ENCODE measurements at regions not wholly inside any gene's neighbourhood (a gene's known extent, or its start where the extent isn't known, plus 50 kb on each side); places are given as distances from the start of the nearest gene placed in this dataset.
"Not testable (repeated sequence)": the region's sequence is repeated elsewhere in the genome, so short reads cannot be mapped to it uniquely, and the experiment has no call there.

GRCh38 chr11:95653099-95653498 lies 136.5 kb downstream of the FAM76B start:
- in situ Hi-C loops (cut with MboI; ENCODE audit: low sequenced_read_pairs) = no loop called here

DNA sequence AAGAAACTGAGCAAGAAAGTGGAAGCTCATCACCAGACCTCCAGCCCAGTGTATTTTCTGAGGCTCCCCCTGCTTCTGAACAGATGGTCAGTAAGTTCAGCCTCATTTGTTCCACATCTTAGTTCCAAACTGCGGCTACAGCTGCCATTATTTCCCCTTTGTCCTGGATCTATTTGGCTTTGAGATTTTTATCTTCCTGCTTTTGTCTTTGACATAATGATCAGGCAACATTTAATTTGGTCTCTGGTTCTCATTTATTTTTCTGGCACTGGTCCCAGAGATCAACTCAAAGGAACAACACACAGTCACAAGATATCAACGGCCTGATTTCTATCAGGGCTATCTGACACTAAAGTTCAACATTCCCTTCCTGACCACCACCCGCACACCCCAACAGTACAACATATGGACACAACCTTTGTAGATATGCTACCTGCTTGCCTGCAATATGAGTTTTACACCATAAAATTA lies 137.5 kb downstream of the FAM76B start:
- in situ Hi-C loops (cut with MboI; ENCODE audit: low sequenced_read_pairs) = no loop called here

GRCh38 chr11:95650276-95650675 lies 139.3 kb downstream of the FAM76B start:
- in situ Hi-C loops (cut with MboI; ENCODE audit: low sequenced_read_pairs) = no loop called here

GRCh38 chr11:95647871-95648270 lies 141.7 kb downstream of the FAM76B start:
- in situ Hi-C loops (cut with MboI; ENCODE audit: low sequenced_read_pairs) = no loop called here

- in situ Hi-C loops (cut with MboI; ENCODE audit: low sequenced_read_pairs) = no loop called here
Observed at GRCh38 chr11:95647355-95647754, 142.2 kb downstream of the FAM76B start.

DNA sequence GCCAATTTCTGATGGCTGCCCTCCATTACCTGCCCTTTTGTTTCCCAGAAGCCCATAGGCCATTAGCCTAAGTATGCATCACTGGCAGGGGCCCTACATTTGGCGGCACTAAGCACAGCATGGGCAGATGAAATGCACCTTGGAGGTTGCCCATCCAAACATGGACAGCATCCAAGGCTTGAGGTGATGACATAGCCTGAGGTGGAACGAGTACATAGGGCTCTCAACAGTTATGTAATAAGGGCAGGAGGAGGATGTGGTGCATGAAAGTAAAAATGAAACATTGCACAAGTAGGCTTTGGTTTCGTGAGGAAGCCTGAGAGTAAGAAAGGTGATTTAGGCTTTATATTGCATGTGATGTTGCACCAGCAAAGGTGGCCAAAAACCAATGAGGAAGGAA lies 148.1 kb downstream of the FAM76B start:
- in situ Hi-C loops (cut with MboI; ENCODE audit: low sequenced_read_pairs) = no loop called here

- in situ Hi-C loops (cut with MboI; ENCODE audit: low sequenced_read_pairs) = no loop called here
Observed at GRCh38 chr11:95638501-95638900, 151.1 kb downstream of the FAM76B start.

DNA sequence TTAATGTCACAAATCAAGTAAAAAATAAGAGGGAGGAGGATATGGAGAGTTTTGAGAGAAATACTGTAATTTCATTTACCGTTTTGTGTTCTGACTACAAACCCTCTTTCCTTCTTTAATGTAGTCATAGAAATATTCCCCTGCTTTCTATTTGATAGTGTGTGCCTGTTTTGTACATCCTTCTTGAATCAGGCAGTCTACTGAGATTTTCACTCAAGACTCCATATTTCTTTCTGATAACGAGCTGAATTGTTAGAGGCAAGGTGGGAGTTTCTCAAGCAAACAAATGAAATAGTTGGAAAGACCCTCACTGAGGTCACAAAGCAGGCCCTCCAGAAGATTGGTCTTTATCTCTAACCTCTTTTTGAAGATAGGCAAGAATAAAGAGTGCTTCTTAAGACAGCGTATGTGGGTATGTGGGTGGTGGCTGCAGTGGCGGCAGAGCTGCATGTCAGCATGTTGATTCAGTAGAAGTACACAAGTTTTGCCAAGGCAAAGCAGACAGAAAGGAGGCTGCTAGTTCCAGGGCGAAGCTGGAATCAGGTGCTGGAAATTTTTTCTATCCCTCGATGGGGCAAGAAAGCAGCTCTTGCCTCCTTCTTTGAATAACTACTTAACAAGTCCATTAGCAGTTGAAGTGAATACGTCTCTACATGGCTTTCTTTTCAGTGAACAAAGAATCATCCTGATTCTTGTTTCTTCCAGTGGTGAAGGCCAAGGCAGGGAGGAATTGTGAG lies 164.2 kb downstream of the FAM76B start:
- in situ Hi-C loops (cut with MboI; ENCODE audit: low sequenced_read_pairs) = no loop called here

GRCh38 chr11:95616256-95616804 lies 173.3 kb downstream of the FAM76B start:
- in situ Hi-C loops (cut with MboI; ENCODE audit: low sequenced_read_pairs) = no loop called here

DNA sequence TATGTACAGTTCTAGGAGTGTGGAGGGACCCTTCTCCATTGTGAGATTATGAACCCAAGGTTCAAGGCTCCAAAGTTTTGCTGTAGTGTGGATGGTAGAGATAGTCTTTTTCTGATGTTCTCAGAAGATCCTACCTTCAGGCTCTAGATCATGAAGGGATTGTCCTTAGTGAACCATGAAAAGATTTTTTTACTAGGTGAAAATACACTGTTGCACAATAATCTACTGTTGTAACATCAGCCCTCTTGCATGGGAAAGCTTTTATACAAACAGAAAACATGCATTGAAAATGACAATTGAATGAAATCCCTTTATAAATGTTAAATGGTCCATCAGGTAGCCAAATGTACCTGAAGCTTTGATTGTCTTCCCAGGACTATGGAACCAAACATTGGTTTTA lies 177.8 kb downstream of the FAM76B start:
- in situ Hi-C loops (cut with MboI; ENCODE audit: low sequenced_read_pairs) = no loop called here

GRCh38 chr11:95610185-95610584 lies 179.4 kb downstream of the FAM76B start:
- in situ Hi-C loops (cut with MboI; ENCODE audit: low sequenced_read_pairs) = not testable (repeated sequence)

- in situ Hi-C loops (cut with MboI; ENCODE audit: low sequenced_read_pairs) = no loop called here
Observed at GRCh38 chr11:95608093-95608492, 181.5 kb downstream of the FAM76B start.

- in situ Hi-C loops (cut with MboI; ENCODE audit: low sequenced_read_pairs) = no loop called here
Observed at GRCh38 chr11:95606824-95607223, 182.8 kb downstream of the FAM76B start.

DNA sequence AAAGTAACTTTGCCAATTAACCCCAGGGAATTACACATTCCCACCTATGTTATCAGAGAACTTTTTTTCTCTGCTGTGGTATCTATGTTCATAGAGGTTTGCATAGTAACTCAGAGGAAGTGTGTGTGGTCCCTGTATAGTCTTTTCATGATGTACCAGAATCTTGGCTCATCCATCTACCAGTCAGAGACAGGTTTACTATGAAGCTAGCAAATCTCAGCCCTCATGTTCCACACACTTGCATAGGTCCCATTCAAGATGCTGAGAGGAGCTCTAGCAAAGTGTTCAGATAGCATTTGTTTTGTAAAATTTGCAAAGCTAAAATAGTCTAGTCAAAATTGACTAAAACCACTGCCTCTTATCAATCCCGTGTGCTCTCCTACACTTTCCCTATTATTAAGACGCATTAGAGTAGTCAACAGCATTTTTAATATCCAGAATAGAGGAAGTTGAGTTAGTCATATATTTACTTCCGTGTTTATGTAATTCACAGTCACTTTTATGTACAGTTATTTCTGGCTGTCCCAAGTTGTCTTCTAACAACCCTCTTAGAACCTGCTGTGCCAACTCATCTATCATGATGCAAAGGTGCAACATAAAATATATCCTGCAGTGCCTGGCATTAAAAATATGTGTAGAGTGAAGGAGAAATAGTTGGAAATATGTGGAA lies 184.2 kb downstream of the FAM76B start:
- in situ Hi-C loops (cut with MboI; ENCODE audit: low sequenced_read_pairs) = no loop called here

- in situ Hi-C loops (cut with MboI; ENCODE audit: low sequenced_read_pairs) = no loop called here
Observed at GRCh38 chr11:95599959-95600586, 189.5 kb downstream of the FAM76B start.

- in situ Hi-C loops (cut with MboI; ENCODE audit: low sequenced_read_pairs) = no loop called here
Observed at GRCh38 chr11:95595973-95596489, 193.6 kb downstream of the FAM76B start.

DNA sequence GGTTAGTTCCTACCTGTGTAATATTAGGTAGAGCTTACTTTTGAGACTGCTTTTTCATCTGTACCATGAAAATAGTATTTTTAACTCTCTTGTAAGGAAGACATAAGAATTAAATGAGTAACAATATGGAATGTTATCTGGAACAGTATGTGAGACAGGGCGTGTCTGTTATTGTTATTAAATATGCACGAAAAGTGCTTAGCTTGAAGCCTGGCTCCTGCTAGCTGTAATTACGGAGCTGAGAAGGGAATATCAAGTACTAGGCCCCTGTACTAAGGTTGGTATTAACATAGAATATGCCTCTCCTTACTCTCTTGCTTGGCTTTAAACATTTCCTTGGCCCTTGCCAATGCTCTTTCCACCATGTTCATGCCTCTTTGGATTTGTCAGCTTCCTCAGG lies 194.0 kb downstream of the FAM76B start:
- in situ Hi-C loops (cut with MboI; ENCODE audit: low sequenced_read_pairs) = no loop called here

GRCh38 chr11:95593111-95593510 lies 196.5 kb downstream of the FAM76B start:
- in situ Hi-C loops (cut with MboI; ENCODE audit: low sequenced_read_pairs) = no loop called here

DNA sequence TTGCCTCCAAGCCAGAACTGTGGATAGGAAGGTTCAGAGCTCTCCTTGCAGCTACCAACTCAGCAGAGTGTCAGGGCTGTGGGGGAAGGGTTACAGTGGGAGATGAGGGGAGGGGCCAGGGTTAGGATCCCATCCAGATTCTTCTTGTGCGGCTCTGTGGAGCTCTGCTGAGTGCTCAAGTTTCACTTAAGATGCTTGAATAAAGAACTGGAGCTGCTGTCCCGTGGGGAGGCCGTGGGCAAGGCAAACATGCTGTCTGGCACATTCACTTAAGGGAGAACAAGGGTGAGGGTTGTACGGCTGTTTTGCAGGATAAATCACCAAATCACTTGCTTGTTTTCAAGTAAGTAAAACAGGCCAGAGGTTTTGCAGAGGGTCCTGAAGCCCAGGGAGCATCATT lies 197.1 kb downstream of the FAM76B start:
- in situ Hi-C loops (cut with MboI; ENCODE audit: low sequenced_read_pairs) = no loop called here

DNA sequence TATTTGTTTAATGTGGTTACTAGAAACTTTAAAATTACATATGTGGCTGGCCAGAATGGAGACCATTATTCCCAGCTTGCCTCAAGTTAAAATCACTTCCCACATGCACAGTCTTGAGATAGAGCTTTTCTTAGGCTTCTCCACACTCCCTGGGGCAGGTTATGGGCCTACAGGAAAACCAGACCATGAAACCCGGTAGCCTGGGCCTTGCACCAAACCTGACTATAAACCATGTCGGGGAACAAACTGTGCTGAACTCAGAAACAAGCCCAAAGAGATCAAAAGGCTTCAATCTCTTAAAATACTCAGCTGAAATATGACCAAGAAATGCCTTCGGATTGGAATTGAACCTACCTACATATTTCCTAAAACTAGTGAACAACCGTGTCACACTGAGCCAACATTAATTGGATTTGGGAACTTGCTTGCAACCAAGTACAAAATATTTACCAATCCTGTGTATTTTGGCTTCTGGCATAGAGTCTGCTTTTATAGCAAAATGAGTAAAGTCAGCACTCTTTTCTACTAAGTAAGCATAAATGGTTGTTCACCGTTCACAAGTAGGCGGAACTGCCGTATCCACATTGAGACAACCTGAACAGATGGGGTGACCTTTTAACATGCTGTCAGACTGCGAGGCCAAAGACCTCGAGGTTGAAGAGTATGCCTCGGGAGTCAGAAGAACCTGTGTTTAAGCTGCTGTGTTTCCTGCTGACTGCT lies 199.5 kb downstream of the FAM76B start:
- in situ Hi-C loops (cut with MboI; ENCODE audit: low sequenced_read_pairs) = no loop called here

DNA sequence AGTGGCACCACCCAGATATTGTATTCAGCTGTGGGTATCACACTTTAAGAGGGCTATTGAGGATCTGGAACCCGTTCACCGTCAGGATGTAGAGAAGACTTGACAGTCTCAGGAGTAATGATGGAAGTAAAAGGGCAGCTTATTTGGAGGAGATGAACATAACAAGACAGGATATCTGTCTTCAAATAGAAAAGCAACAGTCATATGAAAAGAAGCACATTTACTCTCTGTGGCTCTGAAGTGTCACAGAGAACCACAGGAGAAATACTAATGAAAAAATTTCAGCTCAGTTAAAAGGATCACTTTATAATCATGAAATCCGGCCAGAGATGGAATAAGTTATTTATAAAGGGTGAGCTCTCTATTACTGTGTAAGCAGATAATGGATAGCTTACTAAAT lies 200.8 kb downstream of the FAM76B start:
- in situ Hi-C loops (cut with MboI; ENCODE audit: low sequenced_read_pairs) = no loop called here
